ENCODE measurements at regions not wholly inside any gene's neighbourhood (a gene's known extent, or its start where the extent isn't known, plus 50 kb on each side); places are given as distances from the start of the nearest gene placed in this dataset.

- TF ChIP-seq, protein P1, sequence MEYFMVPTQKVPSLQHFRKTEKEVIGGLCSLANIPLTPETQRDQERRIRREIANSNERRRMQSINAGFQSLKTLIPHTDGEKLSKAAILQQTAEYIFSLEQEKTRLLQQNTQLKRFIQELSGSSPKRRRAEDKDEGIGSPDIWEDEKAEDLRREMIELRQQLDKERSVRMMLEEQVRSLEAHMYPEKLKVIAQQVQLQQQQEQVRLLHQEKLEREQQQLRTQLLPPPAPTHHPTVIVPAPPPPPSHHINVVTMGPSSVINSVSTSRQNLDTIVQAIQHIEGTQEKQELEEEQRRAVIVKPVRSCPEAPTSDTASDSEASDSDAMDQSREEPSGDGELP (IDR thresholded peaks at IDR 0.05; ENCODE audit: borderline replicate concordance, low read depth) = peak; percentile 67; the same call in 1 of the 2 replicates
- peak; percentile 97 for TF ChIP-seq ZNF781 (CRISPR knock-in tag; IDR thresholded peaks at IDR 0.05; ENCODE audit: borderline replicate concordance, not compliant biosample characterization)
- TF ChIP-seq REPIN1 (CRISPR knock-in tag; IDR thresholded peaks at IDR 0.05; ENCODE audit: borderline replicate concordance, low read depth) = peak; percentile 97
- TF ChIP-seq RAD21 (CRISPR knock-in tag; IDR thresholded peaks at IDR 0.05) = 0 out of 2 replicates have a peak, but pooled peaks have one; percentile 15
- TF ChIP-seq NR2F1 (CRISPR knock-in tag; IDR thresholded peaks at IDR 0.05) = peak; percentile 89 to 93; a peak in 3 of 4 replicates
- 0 out of 2 replicates have a peak, but pooled peaks have one; percentile 50 for TF ChIP-seq KDM2A (CRISPR knock-in tag; IDR thresholded peaks at IDR 0.05; ENCODE audit: borderline replicate concordance, low read depth)
- TF ChIP-seq ZNF33B (CRISPR knock-in tag; IDR thresholded peaks at IDR 0.05) = no peak
- TF ChIP-seq ZNF550 (CRISPR knock-in tag; IDR thresholded peaks at IDR 0.05; ENCODE audit: borderline replicate concordance) = no peak
- TF ChIP-seq PCBP1 (IDR thresholded peaks at IDR 0.05; ENCODE audit: borderline replicate concordance, low read depth, low read length) = no peak
- TF ChIP-seq, protein P2, sequence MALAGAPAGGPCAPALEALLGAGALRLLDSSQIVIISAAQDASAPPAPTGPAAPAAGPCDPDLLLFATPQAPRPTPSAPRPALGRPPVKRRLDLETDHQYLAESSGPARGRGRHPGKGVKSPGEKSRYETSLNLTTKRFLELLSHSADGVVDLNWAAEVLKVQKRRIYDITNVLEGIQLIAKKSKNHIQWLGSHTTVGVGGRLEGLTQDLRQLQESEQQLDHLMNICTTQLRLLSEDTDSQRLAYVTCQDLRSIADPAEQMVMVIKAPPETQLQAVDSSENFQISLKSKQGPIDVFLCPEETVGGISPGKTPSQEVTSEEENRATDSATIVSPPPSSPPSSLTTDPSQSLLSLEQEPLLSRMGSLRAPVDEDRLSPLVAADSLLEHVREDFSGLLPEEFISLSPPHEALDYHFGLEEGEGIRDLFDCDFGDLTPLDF (CRISPR knock-in tag; IDR thresholded peaks at IDR 0.05) = peak; percentile 25; the same call in 1 of the 2 replicates
- TF ChIP-seq MAX (IDR thresholded peaks at IDR 0.05) = peak; percentile 83
- no peak for TF ChIP-seq ZNF704 (CRISPR knock-in tag; IDR thresholded peaks at IDR 0.05; ENCODE audit: borderline replicate concordance)
- TF ChIP-seq KLF11 (CRISPR knock-in tag; IDR thresholded peaks at IDR 0.05) = no peak
- peak; percentile 66 for TF ChIP-seq HNF1A (IDR thresholded peaks at IDR 0.05; ENCODE audit: low read depth)
- peak; percentile 95 for TF ChIP-seq HNF1A (CRISPR knock-in tag; IDR thresholded peaks at IDR 0.05; ENCODE audit: borderline replicate concordance)
- peak; percentile 49 for TF ChIP-seq ZFP91 (CRISPR knock-in tag; IDR thresholded peaks at IDR 0.05; ENCODE audit: borderline replicate concordance)
- no peak for TF ChIP-seq ZNF777 (CRISPR knock-in tag; IDR thresholded peaks at IDR 0.05)
- peak; percentile 81 for TF ChIP-seq KAT8 (CRISPR knock-in tag; IDR thresholded peaks at IDR 0.05)
- TF ChIP-seq MEIS2 (CRISPR knock-in tag; IDR thresholded peaks at IDR 0.05) = peak; percentile 100
- peak; percentile 61; the same call in 1 of the 2 replicates for TF ChIP-seq SRF (IDR thresholded peaks at IDR 0.05; ENCODE audit: low read depth, low read length)
Measured at GRCh38 chr17:59469786-59470485, 95.5 kb upstream of the DHX40 start (continued).
